ENCODE measurements at regions not wholly inside any gene's neighbourhood (a gene's known extent, or its start where the extent isn't known, plus 50 kb on each side); places are given as distances from the start of the nearest gene placed in this dataset.
A peak's percentile ranks its signal among the peaks of the same experiment; 100 is the strongest.

DNA sequence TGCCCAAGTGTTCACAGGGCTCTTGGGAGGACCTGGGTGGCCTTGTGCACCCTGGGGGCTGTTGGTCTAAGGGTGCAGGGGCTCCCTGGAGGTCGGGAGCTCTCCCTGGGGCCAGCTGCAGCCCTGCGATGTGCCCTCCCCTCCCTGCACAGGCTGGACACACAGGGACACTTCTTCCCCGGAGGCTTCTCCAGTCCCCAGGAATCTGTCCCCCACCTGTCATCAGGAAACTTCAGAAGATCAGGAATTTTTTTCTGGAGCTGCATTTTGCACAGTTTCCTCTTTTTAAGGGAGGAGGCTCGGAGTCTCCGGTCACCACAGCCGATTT, 66.9 kb upstream of the BHLHE23 start:
- H3K4me3 ChIP-seq, result no peak overlapping the region
- intact Hi-C loops (cut with DNase I), result no loop called here

DNA sequence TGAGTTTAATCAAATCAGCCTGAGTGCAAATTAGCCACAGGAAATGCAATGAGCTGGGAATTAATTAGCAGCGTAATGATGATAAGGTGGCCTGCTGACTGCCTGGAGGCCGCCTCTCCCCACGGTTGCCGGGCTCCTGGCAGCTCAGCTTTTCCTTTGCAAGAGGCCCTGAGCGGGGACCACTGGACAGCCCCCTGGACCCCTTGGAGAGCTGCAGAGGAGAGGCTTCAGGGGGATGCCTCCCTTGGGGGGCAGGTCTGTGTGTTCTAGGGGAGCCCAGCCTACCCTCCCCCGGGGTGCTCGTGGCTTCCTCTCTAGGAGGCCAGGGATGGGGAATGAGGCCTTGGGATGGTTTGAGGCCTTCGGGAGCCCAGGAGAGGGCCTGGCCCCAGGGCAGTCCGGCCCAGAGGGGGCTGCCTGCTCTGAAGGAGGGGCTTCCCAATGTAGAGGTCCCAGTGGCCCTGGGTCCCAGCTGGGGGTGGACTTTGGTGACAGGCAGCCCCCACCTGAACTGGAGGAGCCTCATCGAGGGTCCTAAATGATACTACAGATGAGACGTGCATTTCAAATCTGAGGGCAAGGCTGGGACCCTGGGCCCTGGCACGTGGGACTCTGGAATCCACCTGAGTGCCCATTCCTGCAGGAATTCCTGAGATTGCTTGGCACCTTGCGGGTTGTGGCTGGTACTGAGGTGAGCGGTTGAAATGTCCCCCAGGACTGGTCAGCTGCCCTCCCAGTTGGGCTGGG, 66.4 kb upstream of the BHLHE23 start:
- intact Hi-C loops (cut with DNase I), result no loop called here
- Histone ChIP-seq H3K27me3 (peaks cover 40% of the 10 kb centered on the region), H3K9me3 (peaks cover 7% of the 10 kb centered on the region), H3K4me3 (no peak overlapping the region), H3K27ac (no peak overlapping the region), H3K4me1 (no peaks in the 10 kb centered on the region), H3K36me3 (no peaks in the 10 kb centered on the region)
- ATAC-seq, result no peak
- TF ChIP-seq, protein P1, sequence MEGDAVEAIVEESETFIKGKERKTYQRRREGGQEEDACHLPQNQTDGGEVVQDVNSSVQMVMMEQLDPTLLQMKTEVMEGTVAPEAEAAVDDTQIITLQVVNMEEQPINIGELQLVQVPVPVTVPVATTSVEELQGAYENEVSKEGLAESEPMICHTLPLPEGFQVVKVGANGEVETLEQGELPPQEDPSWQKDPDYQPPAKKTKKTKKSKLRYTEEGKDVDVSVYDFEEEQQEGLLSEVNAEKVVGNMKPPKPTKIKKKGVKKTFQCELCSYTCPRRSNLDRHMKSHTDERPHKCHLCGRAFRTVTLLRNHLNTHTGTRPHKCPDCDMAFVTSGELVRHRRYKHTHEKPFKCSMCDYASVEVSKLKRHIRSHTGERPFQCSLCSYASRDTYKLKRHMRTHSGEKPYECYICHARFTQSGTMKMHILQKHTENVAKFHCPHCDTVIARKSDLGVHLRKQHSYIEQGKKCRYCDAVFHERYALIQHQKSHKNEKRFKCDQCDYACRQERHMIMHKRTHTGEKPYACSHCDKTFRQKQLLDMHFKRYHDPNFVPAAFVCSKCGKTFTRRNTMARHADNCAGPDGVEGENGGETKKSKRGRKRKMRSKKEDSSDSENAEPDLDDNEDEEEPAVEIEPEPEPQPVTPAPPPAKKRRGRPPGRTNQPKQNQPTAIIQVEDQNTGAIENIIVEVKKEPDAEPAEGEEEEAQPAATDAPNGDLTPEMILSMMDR (IDR thresholded peaks at IDR 0.05), result no peak
- peak; percentile 45 for DNase-seq

More for the DNA sequence above, 66.9 kb upstream of the BHLHE23 start:
- ATAC-seq (no peak), DNase-seq (peak; percentile 38)
- TF ChIP-seq, protein P1 (IDR thresholded peaks at IDR 0.05), result no peak
- Histone ChIP-seq H3K4me1 (no peaks in the 10 kb centered on the region), H3K36me3 (no peaks in the 10 kb centered on the region), H3K27me3 (peaks cover 39% of the 10 kb centered on the region), H3K9me3 (peaks cover 7% of the 10 kb centered on the region), H3K27ac (no peak overlapping the region)

DNA sequence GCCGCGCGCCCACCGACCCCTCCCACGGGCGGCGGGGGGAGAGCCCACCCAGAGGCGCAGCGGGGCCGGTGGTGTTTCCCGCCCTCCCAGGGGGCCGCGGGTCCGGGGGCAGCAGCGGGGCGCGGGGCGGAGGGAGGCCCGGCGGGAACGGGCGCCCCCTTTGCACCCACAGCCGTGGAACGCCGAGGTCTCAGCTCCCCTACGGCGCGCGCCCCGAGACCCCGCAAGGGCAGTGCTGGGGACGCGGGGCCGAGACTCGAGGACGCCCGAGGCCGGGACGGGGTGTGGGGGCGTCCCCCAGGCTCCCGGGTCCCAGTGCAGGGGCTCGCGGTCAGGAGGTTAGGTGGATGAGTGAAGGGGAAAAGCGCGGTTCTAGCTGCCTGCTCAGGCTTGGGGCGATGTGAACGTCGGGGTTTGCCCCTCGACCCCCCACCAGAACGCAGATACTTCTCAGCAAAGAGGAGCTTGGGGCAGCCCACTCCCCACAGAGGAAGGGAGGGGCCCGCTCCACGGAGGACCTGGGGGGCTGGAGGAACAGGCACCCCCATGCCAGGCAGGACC, 65.5 kb upstream of the BHLHE23 start:
- TF ChIP-seq, protein P1 (IDR thresholded peaks at IDR 0.05), result no peak
- ATAC-seq (no peak), DNase-seq (peak; percentile 47)
- Histone ChIP-seq H3K4me1 (no peaks in the 10 kb centered on the region), H3K27me3 (peaks cover 48% of the 10 kb centered on the region), H3K9me3 (peaks cover 5% of the 10 kb centered on the region), H3K4me3 (no peak overlapping the region), H3K36me3 (no peaks in the 10 kb centered on the region), H3K27ac (no peak overlapping the region)
- intact Hi-C loops (cut with DNase I), result no loop called here

DNA sequence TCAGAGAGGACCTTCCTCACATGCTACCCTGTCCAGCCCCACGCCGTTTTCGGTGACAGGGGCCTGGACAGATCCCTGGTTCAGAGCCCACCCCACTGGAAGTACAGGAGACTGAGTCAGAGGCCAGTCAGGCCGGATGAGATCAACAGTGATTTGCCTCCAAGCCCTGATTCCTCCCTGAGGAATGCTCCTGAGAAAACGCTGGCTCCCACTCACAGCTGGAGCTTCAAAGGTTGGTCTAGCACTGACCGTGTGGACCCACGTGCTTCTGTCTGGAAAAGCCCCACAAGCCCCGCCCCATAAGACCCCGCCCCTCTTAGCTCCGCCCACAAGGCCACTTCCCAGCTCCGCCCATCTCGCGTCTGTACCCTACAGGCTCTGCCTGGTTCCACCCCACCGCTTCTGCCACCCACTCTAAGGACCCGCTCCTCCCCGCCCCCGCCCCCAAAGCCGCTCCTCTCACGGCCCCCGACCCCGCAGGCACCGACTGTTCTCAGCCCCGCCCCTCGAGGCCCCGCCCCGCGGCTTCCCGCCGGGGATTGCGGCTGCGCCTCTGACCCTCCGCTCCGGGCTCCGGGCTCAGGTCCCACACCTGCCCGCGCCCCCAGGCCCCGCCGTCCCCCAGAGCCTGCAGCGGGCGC, 64.9 kb upstream of the BHLHE23 start:
- Histone ChIP-seq H3K27me3 (peaks cover 53% of the 10 kb centered on the region), H3K36me3 (no peaks in the 10 kb centered on the region), H3K9me3 (no peaks in the 10 kb centered on the region), H3K27ac (no peak overlapping the region), H3K4me3 (no peak overlapping the region), H3K4me1 (no peaks in the 10 kb centered on the region)
- DNase-seq (no peak), ATAC-seq (no peak)
- intact Hi-C loops (cut with DNase I), result no loop called here
- TF ChIP-seq, protein P1 (IDR thresholded peaks at IDR 0.05), result no peak

DNA sequence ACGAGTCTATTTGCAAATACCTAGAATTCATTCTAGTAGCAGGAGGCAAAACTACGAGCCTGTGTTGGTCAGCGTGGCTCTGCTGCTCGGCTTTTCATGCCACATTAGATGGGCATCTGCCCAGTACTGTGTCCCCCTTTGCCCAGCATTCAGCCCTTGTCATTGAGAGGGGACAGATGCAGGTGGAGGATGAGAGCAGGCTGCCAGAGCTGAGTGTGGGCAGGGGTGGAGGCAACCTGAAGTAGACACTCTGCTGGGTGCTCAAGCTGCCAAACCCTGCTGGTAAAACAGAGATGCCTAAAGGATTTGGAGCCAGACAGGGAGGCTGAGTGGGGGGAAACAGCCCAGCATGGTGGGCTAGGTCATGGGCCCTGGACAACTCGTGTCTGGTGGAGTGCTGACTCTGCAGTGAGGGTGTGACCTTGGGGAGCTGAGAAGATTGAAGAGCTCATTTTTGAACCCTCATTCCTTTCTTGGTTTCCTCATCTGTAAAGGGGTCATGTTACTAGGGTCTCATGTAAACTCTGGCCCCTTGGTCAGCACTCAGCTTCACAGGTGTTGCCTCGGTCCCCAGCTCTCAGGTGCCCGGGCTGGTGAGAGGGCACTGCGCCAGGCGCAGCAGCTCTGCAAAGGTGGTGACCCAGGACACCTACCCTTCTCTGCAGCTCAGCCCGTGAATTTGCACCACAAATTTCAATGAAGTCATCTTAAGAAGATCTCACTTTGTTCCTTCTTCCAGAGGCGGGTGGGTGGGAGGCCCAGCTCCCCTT, 64.2 kb upstream of the BHLHE23 start:
- ATAC-seq, result no peak
- intact Hi-C loops (cut with DNase I), result no loop called here
- Histone ChIP-seq H3K27ac (no peak overlapping the region), H3K9me3 (no peaks in the 10 kb centered on the region), H3K4me1 (no peaks in the 10 kb centered on the region), H3K27me3 (peaks cover 60% of the 10 kb centered on the region), H3K36me3 (no peaks in the 10 kb centered on the region), H3K4me3 (no peak overlapping the region)
- TF ChIP-seq, protein P1 (IDR thresholded peaks at IDR 0.05), result no peak
- peak; percentile 46 for DNase-seq
